ENCODE measurements at regions not wholly inside any gene's neighbourhood (a gene's known extent, or its start where the extent isn't known, plus 50 kb on each side); places are given as distances from the start of the nearest gene placed in this dataset.

GRCh38 chr4:56086073-56086541, 137.4 kb downstream of the CEP135 start:
- WGBS, result 32% methylated on average over 3 of the region's 3 CpGs

GRCh38 chr4:56085275-56085674, 136.5 kb downstream of the CEP135 start:
- intact Hi-C loops (cut with DNase I), result no loop called here
- Histone ChIP-seq H3K4me1 (ENCODE audit: control insufficient read depth, insufficient read depth, low read length) (peaks cover 2% of the 10 kb centered on the region), H3K9me3 (ENCODE audit: control insufficient read depth, low read length) (no peaks in the 10 kb centered on the region), H3K27ac (ENCODE audit: low read length) (no peak overlapping the region), H3K27me3 (ENCODE audit: control insufficient read depth, insufficient read depth) (no peaks in the 10 kb centered on the region), H3K4me3 (ENCODE audit: low read length) (no peak overlapping the region)
- no peak for ATAC-seq
- no peak for DNase-seq
- 54% methylated on average over 2 of the region's 2 CpGs for WGBS

More at GRCh38 chr4:56086073-56086541, 137.4 kb downstream of the CEP135 start:
- Histone ChIP-seq H3K4me3 (ENCODE audit: low read length) (no peak overlapping the region), H3K27me3 (ENCODE audit: control insufficient read depth, insufficient read depth) (no peaks in the 10 kb centered on the region), H3K27ac (ENCODE audit: low read length) (no peak overlapping the region), H3K4me1 (ENCODE audit: control insufficient read depth, insufficient read depth, low read length) (peaks cover 2% of the 10 kb centered on the region), H3K9me3 (ENCODE audit: control insufficient read depth, low read length) (no peaks in the 10 kb centered on the region)
- DNase-seq (no peak), ATAC-seq (no peak)
- intact Hi-C loops (cut with DNase I), result no loop called here

- H3K27ac ChIP-seq (ENCODE audit: low read length), result no peak overlapping the region
- peaks cover 2% of the 10 kb centered on the region for H3K4me1 ChIP-seq (ENCODE audit: control insufficient read depth, insufficient read depth, low read length)
- 63% methylated on average over 4 of the region's 4 CpGs for WGBS
- no peaks in the 10 kb centered on the region for H3K9me3 ChIP-seq (ENCODE audit: control insufficient read depth, low read length)
- ATAC-seq (no peak), DNase-seq (no peak)
- no peak overlapping the region for H3K4me3 ChIP-seq (ENCODE audit: low read length)
- intact Hi-C loops (cut with DNase I), result no loop called here
- H3K27me3 ChIP-seq (ENCODE audit: control insufficient read depth, insufficient read depth), result no peaks in the 10 kb centered on the region
These were observed 136.1 kb downstream of the CEP135 start for GRCh38 chr4:56084851-56085250.

All from right cardiac atrium (tissue), 5 donors.